Ramos (cell line): ENCODE measurements at regions not wholly inside any gene's neighbourhood (a gene's known extent, or its start where the extent isn't known, plus 50 kb on each side); places are given as distances from the start of the nearest gene placed in this dataset.

Experiments used
- in situ Hi-C: fragments of 300-500 bp; cut with MboI; formaldehyde crosslinking; loops from one replicate; pipeline ENCODE4 v1.14.3; 2022; ENCODE audit warnings: low sequenced_read_pairs; ENCODE audit not compliant: unreplicated experiment

DNA sequence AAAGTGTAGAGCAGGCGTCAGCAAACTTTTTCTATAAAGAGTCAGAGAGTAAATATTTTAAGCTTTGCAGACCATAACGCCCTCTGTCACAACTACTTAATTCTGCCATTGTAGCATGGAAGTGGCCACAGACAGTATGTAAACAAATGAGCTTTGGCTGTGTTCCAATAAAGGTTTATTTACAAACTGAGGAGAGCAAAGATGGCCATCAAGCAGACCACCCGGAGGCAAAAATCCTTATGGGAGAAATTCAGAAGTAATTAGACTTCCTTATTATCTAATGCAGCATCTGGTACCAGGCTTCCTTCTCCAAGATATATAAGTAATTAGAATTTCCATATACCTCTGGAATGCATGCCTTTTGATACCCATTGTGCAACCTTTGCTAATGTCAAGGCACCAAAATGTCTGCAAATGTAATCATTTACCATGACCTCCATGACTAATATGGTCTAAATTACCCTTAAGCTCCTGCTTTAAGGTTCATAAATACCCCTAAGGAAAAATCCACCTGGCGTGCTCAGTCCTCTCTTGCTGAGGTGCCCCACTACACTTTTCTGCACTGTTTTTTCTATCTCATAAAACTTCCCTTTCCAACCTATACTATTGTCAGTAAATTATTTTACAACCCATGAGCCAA, 377.8 kb downstream of the MATN1 start:
- in situ Hi-C loops = no loop called here

DNA sequence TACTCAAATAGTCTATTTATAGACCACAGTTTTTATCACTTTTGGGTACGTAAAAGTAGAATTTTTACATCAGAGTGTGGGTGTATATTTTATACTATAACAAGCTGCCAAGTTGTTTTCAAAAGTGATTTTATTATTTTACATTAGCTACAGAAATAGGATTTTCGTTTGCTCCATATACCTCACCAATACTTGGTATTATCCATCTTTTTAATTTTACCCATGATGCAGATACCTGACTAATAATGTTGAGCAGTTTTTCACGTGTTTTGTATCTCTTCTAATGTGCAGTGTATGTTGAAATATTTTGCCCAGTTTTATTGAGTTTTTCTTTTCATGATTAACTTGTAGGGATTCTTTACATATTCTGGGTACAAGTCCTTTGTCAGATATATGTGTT, 379.8 kb downstream of the MATN1 start:
- in situ Hi-C loops = no loop called here

DNA sequence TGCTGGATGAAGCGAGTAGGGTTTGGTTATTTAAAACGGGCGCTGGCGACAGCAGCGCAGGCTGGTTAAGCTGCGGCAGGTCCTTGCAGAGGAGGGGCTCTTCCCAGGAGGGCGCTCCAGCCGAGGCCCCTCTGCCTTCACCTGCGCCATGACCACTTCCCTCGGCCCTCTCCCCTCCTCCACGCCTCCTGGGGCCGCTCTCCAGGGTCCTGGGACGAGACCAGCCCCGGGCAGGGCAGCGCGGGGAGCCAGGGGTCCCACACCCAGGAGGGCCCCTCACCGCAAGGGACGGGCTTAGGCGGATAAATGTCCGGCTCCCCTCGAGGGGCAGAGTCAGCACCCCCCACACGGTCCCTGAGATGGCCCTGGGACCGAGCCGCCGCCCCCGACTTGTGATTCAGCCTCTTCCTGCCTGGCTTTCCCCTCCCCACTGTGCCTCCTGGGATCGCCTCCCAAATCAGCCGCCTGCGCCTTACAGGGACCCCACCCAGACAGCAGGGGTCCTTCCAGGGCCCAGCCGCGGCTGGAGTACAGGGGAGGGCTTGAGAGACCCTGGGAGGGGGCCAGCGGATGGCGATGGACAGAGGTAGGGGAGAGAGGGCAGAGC, 380.7 kb downstream of the MATN1 start:
- in situ Hi-C loops = no loop called here

DNA sequence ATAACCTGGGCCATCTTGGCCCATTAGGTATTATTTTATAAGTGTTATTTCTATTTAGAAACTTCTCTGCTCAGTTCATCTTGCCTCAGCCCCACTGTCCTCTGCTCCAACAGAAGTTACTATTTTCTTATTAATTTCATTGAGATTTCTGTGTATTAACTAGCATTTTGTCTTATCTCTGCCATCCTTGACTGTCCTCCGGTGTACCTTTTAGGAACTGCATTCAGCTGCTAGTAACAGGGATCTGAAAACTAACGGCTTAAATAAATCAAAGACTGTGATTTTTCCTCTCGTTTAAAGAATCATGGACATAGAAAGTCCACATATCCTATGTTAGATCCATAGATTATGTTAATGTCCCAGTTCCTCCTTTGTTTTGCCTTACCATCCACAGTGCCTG, 382.5 kb downstream of the MATN1 start:
- in situ Hi-C loops = no loop called here

DNA sequence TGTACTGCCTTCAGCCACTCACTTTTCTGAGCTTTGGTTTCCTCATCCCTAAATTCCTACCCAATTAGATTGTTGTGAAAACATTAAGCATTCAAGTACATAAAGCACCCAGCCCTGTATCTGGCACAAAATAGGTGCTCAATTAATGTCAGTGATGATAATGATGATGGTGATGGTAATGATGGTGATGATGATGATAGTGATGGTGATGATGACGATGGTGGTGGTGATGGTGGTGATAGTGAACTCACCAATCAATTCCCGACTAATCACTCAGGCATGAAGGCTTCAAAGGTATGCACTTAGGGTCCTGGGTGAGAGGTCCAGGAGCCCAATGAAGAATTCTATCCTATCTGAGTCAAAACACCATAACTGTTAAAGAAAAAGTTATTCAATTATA, 383.5 kb downstream of the MATN1 start:
- in situ Hi-C loops = no loop called here

DNA sequence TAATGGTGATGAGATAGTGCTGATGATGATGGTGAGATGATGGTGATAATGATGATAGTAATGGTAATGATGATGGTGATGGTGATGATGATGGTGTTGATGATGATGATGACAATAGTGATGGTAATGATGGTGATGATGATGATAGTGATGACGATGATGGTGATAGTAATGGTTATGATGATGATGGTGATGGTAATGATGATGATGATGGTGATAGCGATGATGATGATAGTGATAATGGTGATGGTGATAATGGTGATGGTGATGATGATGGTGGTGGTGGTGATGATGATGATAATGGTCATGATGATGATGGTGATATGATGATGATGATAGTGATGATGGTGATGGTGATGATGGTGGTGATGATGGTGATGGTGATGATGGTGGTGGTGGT, 384.6 kb downstream of the MATN1 start:
- in situ Hi-C loops = no loop called here

DNA sequence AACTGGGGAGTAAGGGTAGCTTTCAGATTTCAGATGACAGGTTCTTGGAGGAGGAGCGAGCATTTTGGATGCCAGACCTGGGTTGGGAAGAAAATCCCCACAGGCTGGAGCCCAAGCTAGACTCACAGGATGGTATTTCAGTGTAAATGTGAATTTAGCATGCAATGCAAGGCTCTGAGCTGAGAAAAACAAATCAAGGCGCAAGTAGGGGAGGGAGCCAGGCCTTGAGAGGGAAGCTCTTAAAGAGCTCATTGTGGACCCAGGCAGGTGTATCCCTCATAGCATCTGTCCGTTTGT, 386.1 kb downstream of the MATN1 start:
- in situ Hi-C loops = no loop called here

DNA sequence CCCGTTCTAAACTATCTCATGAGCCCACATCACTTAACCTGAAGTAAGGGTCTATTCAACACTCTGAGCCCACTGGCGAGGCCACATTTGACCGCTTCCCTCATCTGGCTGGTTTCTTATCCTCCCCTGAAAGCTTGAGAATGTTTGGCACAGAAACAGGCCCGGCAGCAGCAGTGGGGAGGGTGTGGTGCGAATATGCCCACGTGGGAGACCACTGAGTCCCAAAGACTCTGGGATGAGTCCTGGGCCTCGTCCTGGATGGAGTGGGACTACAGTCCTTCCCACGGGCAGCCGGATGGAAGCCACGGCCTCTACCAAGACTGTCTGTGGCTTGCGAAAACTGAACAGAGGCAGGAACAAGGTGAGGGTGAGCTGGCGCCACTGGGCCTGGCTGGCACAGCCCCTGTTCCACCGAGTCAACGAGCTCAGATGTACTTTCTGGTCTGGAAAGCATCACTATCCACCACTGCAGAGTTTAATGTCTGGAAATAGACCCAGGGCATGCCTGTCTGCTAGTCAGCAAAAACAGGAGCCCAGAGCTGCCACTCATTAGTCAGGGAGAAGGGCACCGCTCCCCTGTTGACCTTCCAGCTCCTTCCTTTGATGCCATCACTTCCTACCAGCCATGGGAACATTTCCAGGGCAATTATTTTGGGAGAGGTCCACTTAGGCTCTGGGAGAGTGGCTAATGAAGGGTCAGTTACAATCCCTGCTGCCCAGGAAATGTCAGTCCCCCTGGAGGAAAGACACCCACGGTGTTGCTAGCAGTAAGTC, 386.6 kb downstream of the MATN1 start:
- in situ Hi-C loops = no loop called here

DNA sequence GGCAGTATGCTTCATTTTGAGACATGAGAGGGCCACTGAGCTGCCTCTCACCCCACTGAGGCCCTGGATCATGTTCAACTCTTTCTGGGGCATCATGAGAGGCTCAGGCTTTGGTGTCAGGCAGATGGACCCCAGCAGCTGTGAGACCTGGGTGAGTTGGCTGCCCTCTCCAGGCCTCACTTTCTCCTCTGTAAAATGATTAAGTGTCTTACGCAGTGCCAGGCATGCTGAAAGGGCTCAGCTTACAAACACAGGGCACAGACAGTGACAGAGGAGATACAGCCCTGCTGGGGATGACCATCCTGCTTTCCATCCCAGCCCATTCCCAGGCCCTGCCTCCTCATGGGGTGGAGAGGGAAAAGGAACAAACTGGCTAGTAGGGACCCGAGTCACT, 387.4 kb downstream of the MATN1 start:
- in situ Hi-C loops = no loop called here

DNA sequence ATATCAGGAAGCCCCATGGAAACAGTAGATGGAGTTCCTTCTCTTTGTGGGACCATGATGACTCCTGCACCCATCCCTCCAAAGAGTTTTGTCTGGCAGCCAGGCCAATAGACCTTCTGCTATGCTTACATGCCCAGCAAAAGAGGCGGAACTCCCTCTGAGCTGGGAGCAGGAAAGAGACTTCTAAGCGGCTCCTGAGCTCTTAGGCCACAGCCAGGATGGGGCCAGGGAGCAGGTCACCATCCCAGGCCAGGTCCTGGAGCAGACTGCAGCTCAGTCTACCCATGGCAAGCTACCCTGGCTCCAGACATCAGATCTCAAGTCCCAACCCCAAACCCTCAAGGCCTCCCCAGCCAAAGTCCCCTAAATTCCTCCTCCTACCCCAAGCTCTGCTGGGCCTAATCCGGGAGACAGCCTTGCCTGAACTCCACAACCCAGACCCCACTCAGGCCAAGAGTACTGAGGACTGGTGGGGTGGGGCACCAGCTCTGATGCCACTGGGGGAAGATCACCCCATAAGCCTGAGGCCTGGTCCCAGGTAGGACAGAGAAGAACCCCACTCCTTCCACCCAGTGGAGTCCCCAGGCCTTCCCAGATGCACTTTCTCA, 387.9 kb downstream of the MATN1 start:
- in situ Hi-C loops = no loop called here

DNA sequence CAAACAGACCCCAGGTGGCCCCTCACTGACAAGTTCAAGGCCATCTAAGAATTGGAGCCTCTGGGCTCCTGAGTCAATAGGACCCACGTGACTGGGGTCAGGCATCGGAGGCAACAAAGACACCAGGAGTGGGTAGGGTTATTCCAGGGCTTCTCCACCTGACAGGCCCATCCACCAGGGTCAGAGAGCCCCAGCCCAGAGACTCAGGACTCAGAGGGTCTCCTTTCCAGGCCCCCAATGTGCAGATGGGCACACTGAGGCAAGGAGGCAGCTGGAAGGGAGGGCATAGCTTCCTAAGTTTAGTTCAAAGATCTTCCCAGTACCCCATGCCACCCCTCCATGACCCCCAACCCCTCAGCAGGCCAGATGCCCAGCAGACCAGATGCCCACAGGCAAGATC, 388.6 kb downstream of the MATN1 start:
- in situ Hi-C loops = no loop called here

DNA sequence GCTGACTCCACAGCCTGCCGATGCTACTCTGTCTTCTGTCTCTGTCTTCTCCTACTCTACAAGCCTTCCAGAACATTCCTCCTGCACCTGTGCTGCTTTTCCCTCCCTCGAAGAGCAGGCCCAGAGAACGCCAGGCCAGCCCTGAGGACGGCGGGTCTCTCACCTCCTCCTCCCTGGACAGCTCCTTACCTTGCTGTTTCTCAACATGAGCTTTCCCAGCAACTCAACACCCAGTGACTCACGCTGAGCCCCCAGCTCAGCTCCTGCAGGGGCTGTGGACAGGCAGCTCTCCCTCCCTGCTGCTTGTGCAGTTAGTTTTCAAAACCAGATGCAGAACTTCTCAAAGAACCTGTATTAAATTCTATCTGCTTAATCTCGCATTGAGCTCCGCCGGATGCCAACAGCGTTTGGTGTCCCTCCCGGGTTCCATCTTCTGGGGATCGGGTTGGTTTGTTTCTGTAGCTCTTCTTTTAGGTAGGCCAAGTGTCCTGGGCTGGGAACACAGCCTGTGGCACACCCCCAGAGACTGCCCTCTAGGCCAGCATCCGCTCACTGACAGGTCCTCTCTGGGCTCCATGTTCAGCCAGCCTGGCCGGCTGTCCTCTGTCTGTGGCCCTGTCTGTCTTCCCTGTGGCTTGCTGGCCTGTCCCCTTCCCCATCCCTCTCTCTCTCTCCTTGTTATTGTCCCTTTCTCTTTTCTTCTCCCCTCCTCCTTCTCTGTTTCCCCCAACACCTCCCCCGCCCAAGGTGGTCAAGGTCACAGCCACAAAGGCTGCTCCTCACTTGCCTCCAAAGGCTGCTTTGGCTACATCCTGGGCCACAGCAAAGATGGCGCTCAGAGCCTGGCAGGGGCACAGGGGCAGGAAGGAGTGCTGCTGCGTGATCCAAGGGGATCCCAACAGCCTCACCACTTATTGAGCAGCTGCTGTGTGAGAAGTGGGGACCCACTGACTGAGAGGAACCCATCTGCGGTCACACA, 391.0 kb downstream of the MATN1 start:
- in situ Hi-C loops = no loop called here

DNA sequence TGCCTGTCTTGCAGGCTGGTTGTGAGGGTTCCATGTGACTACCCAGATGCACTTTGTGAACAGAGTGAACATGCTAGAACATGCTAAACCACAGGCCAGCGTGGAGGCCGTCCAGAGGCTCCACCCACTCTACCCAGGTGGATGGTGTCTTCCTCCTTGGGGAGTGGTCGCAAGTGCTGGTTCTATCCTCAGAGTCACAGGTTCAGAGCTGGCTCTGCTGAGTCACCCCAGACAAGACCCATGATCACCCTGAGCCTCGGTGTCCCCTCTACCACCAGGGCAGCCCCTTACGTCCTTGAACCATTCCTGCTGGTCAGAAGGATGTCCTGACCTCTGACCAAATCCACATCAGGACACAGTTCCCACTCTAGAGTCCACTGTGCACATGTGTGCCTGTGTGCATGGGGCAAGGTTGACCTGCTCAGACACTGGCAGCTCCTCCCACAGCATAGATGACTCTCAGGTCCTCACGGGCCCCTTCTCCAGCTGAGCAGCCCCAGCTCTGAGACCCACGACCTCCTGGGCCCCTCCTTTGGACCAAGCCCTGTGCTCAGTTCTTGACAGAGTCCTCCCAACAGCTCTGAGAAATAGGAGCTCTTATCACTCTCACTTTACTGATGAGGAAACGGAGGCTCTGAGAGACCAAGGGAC, 391.8 kb downstream of the MATN1 start:
- in situ Hi-C loops = no loop called here

DNA sequence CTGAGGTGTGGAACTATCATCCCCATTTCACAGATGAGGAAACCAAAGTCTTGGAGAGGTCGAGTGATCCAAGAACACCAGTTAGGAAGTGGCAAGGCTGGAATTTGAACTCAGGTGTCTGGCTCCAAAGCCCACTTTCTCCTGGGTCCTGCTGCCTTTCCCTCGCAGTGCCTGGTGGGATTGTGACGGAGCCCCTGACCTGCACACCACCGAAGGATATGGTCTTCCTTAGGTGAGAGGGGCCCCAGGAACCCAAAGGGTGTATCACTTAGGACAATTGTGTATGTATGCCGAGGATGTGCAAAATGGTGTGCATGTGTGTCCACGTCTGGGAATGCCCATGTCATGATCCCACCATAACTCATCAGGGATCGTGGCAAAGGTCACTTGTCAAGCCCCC, 392.7 kb downstream of the MATN1 start:
- in situ Hi-C loops = no loop called here

DNA sequence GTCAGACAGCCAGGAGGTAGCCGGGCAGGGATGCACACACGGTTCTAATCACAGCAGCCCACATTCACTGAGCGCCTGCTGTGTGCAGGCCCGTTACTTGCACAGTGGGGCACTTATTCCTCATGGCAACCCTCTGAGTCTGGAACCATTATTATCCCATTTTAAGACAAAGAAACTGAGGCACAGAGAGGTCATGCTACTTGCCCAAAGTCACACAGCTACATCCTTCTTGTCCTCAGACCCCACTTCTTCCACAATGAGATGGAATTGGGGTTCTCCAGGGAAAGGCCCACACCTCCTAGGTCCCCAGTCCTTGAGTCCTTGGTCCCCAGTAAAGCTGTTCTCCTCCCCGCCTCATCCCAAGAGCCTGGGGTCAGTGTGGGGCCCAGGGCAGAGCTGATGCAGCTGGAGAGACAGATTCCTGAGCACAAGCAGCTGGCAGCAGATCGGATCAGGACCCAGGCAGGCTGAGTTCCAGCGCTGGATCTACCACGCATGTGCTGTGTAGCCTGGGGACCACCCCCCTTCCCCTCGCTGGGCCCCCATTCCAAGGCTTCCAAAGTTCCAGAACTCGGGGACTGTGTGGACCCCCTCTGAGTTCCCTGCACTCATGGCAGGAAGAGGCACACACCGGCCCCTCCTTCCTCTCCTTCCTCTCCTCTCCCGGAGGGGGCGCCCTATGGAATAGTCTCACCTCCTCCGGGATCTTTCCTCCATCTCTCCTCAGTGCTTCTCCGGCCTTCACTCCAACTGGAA, 393.4 kb downstream of the MATN1 start:
- in situ Hi-C loops = no loop called here

DNA sequence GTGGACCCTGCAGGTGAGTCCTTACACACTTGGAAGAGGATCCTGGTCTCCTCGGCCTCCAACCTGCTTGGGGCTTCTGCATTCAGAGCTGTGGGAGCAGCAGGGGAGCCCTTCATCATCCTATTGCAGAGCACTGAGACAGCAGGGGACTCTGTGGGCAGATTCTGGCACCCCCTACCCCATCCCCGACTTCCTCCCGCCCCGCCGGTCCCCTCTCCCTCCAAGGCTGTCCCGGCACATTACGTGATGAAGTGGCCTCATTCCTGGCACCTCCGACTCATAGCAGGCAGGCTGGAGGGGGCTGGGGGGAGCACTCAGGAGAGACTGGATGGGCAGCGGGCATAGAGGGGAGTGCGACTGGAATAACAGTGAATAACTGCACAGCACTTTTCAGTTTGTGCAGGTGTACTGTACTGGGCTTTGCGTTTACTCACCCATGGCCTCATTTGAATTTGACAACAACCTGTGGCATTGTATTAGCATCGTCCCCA, 394.1 kb downstream of the MATN1 start:
- in situ Hi-C loops = no loop called here

DNA sequence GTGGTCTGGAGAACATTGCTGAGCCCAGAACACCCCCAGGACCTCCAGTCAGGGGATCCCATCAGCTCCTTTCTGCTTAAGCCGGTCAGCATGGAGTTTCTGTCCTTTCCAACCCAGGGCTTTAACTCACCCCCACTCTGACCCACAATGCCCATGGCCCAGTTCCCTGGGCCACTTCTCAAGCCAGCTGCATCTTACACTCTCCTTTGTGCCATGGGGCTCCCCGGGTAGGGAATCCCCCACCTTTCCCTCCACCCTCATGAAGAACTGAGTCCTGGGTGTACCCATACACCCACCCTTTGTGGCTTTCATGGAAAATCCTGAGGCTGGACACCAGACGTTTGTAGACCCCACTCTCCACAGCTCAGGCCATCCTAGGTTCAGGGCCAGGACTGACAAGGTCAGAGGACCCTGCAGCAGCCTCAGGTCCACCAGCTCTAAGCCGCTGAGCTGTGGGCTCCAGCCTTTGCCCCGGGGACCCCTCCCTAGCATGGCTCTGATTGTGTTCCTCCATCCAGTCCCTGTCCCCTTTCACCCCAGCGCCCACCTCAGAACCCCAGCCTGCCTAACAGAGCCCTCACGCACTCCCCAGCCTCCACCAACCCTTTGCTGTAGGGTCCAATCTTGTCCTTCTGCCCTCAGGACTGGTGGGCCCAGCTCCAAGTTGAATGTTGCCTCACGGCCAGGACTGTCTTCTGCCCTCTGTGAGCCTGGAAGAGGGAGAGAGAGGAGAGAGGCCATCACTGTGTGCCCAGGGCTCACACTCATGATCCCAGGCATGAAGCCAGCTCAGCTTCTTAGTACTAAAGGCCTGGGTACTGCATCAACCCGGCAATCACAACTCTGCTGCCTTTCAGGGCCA, 394.8 kb downstream of the MATN1 start:
- in situ Hi-C loops = no loop called here

DNA sequence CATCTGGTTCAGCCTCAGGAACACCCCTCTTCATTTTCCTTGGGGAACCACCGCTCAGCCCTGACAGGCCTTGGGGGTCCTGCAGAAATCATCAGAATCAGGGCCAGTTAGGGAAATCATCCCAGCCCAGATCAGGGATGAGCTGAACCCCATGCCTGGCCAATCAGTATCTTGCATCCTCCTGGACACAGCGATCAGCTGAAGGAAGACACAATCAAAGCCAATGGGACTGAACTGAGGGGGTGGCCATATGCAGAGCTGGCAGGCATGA, 395.4 kb downstream of the MATN1 start:
- in situ Hi-C loops = no loop called here
